GM19463 (cell line): ENCODE measurements at regions not wholly inside any gene's neighbourhood (a gene's known extent, or its start where the extent isn't known, plus 50 kb on each side); places are given as distances from the start of the nearest gene placed in this dataset.

Source experiments
- ATAC-seq: cut with Tn5 transposase; IDR thresholded peaks from one replicate; pipeline ENCODE4 v1.9.1; 2021; ENCODE audit warnings: mild to moderate bottlenecking, moderate library complexity; ENCODE audit not compliant: unreplicated experiment

GRCh38 chr12:59927032-59927431 is 331.2 kb downstream of the SLC16A7 start:
- no peak for ATAC-seq

GRCh38 chr12:59928416-59928815 is 332.6 kb downstream of the SLC16A7 start:
- ATAC-seq = no peak

- ATAC-seq = no peak
Measured at GRCh38 chr12:59929110-59929509, 333.3 kb downstream of the SLC16A7 start.

GRCh38 chr12:59934486-59934885 is 338.7 kb downstream of the SLC16A7 start:
- ATAC-seq = no peak

GRCh38 chr12:59936534-59936933 is 340.7 kb downstream of the SLC16A7 start:
- no peak for ATAC-seq

GRCh38 chr12:59937148-59937547 is 341.3 kb downstream of the SLC16A7 start:
- no peak for ATAC-seq

- no peak for ATAC-seq
Measured at GRCh38 chr12:59938190-59938962, 342.5 kb downstream of the SLC16A7 start.

GRCh38 chr12:59940631-59941342 is 345.0 kb downstream of the SLC16A7 start:
- no peak for ATAC-seq

GRCh38 chr12:59941461-59941860 is 345.6 kb downstream of the SLC16A7 start:
- no peak for ATAC-seq

GRCh38 chr12:59944177-59944576 is 348.3 kb downstream of the SLC16A7 start:
- no peak for ATAC-seq

GRCh38 chr12:59946635-59947034 is 350.8 kb downstream of the SLC16A7 start:
- ATAC-seq = no peak

- no peak for ATAC-seq
Measured at GRCh38 chr12:59963546-59963945, 367.7 kb downstream of the SLC16A7 start.

GRCh38 chr12:59972905-59973304 is 377.1 kb downstream of the SLC16A7 start:
- ATAC-seq = no peak

GRCh38 chr12:59973515-59973914 is 377.7 kb downstream of the SLC16A7 start:
- no peak for ATAC-seq

GRCh38 chr12:59977779-59978178 is 381.9 kb downstream of the SLC16A7 start:
- ATAC-seq = no peak

- ATAC-seq = no peak
Measured at GRCh38 chr12:59980476-59980875, 384.6 kb downstream of the SLC16A7 start.

GRCh38 chr12:59999291-59999690 is 403.5 kb downstream of the SLC16A7 start:
- no peak for ATAC-seq

- ATAC-seq = no peak
Measured at GRCh38 chr12:60010486-60010885, 414.7 kb downstream of the SLC16A7 start.

GRCh38 chr12:60012659-60013058 is 416.8 kb downstream of the SLC16A7 start:
- ATAC-seq = no peak

GRCh38 chr12:60014436-60014835 is 418.6 kb downstream of the SLC16A7 start:
- ATAC-seq = no peak

GRCh38 chr12:60020068-60020467 is 424.2 kb downstream of the SLC16A7 start:
- ATAC-seq = no peak

- ATAC-seq = no peak
Measured at GRCh38 chr12:60021235-60021634, 425.4 kb downstream of the SLC16A7 start.
